Fibroblast of lung (primary cell): ENCODE measurements at regions not wholly inside any gene's neighbourhood (a gene's known extent, or its start where the extent isn't known, plus 50 kb on each side); places are given as distances from the start of the nearest gene placed in this dataset.

Experiments used
- DNase-seq, 2 donors: peaks; one replicate each; pipeline versions ENCODE4 v3.0.0 to v3.0.0-alpha.2; 2010; ENCODE audit warnings: low read depth in 2 of 2
- H2AFZ ChIP-seq: 2 replicates; pipeline ENCODE4 v1.5.1; 2012; ENCODE audit warnings: low read length, control low read depth, inconsistent platforms
- H3K27ac ChIP-seq: 2 replicates; pipeline ENCODE4 v1.5.1; 2011; ENCODE audit warnings: low read length, control low read depth; ENCODE audit not compliant: insufficient read depth
- H3K27me3 ChIP-seq: 2 replicates; pipeline ENCODE4 v1.5.1; 2011; ENCODE audit warnings: mild to moderate bottlenecking, low read length; ENCODE audit not compliant: control insufficient read depth, insufficient read depth
- H3K36me3 ChIP-seq: 2 replicates; pipeline ENCODE4 v1.5.1; 2011; ENCODE audit warnings: low read length; ENCODE audit not compliant: control insufficient read depth, insufficient read depth
- H3K4me1 ChIP-seq: 2 replicates; pipeline ENCODE4 v1.5.1; 2011; ENCODE audit warnings: low read length; ENCODE audit not compliant: control insufficient read depth, insufficient read depth; ENCODE audit errors: extremely low read depth
- H3K4me2 ChIP-seq: 2 replicates; pipeline ENCODE4 v1.5.1; 2011; ENCODE audit warnings: low read length, control low read depth; ENCODE audit not compliant: insufficient read depth; ENCODE audit errors: extremely low read depth
- H3K4me3 ChIP-seq, 4 experiments: fragments of 200-600 bp in 1 of 4; sonication (generic) in 1 of 4; replicated peaks in 1 of 4; 2 replicates each; pipeline ENCODE4 v1.5.1; 2011 to 2016; ENCODE audit warnings: low read length in 4 of 4, low read depth in 3 of 4, mild to moderate bottlenecking in 3 of 4, control low read depth in 2 of 4, inconsistent platforms in 1 of 4, mixed read lengths in 1 of 4; ENCODE audit not compliant: insufficient read depth in 1 of 4; ENCODE audit errors: control extremely low read depth in 1 of 4
- H3K79me2 ChIP-seq: 2 replicates; pipeline ENCODE4 v1.5.1; 2012; ENCODE audit warnings: mild to moderate bottlenecking, low read length, inconsistent platforms; ENCODE audit not compliant: control insufficient read depth, insufficient read depth
- H3K9ac ChIP-seq: 2 replicates; pipeline ENCODE4 v1.5.1; 2011; ENCODE audit warnings: mild to moderate bottlenecking, low read length, control low read depth; ENCODE audit not compliant: insufficient read depth
- H3K9me3 ChIP-seq: 2 replicates; pipeline ENCODE4 v1.5.1; 2012; ENCODE audit warnings: low read depth, low read length; ENCODE audit not compliant: control insufficient read depth, insufficient read depth
- H4K20me1 ChIP-seq: 2 replicates; pipeline ENCODE4 v1.5.1; 2011; ENCODE audit warnings: low read length; ENCODE audit not compliant: control insufficient read depth, insufficient read depth; ENCODE audit errors: extremely low read depth
- CTCF ChIP-seq, 2 donors: IDR thresholded peaks in 1 of 2; conservative IDR thresholded peaks in 1 of 2; 1 replicate in 1 of 2; 2 replicates in 1 of 2; pipeline ENCODE4 v1.5.1; 2011 to 2012; ENCODE audit warnings: low read length in 2 of 2, control low read depth in 1 of 2, inconsistent platforms in 1 of 2, low read depth in 1 of 2, mild to moderate bottlenecking in 1 of 2
- EZH2 ChIP-seq: IDR thresholded peaks from 2 replicates; pipeline ENCODE4 v1.5.1; 2012; ENCODE audit warnings: low read length, control low read depth, mild to moderate bottlenecking; ENCODE audit errors: missing control alignments

- Histone ChIP-seq H3K9ac (no peak overlapping the region), H3K27ac (no peak overlapping the region), H3K27me3 (no peaks in the 10 kb centered on the region), H3K79me2 (no peaks in the 10 kb centered on the region), H3K4me2 (no peak overlapping the region), H4K20me1 (no peaks in the 10 kb centered on the region), H3K36me3 (no peaks in the 10 kb centered on the region), H3K4me3 (no peak overlapping the region), H2AFZ (no peak overlapping the region), H3K9me3 (no peaks in the 10 kb centered on the region), H3K4me1 (no peaks in the 10 kb centered on the region)
- TF ChIP-seq CTCF (conservative IDR thresholded peaks at IDR 0.05 in 1 of 2, IDR thresholded peaks at IDR 0.05 in 1 of 2; ENCODE audit: low read depth in 1 of 2, low read length in 2 of 2) (no peak), EZH2 (no peak)
- DNase-seq = no peak
Observed at GRCh38 chr4:30443289-30443688, 276.9 kb upstream of the PCDH7 start.

GRCh38 chr4:30450474-30450873 lies 269.7 kb upstream of the PCDH7 start:
- Histone ChIP-seq H3K4me1 (no peaks in the 10 kb centered on the region), H3K4me2 (no peak overlapping the region), H3K27me3 (no peaks in the 10 kb centered on the region), H2AFZ (no peak overlapping the region), H3K4me3 (no peak overlapping the region), H3K9me3 (no peaks in the 10 kb centered on the region), H3K79me2 (no peaks in the 10 kb centered on the region), H3K9ac (no peak overlapping the region), H3K36me3 (no peaks in the 10 kb centered on the region), H4K20me1 (no peaks in the 10 kb centered on the region), H3K27ac (no peak overlapping the region)
- no peak for DNase-seq
- TF ChIP-seq EZH2 = no peak
- no peak for TF ChIP-seq CTCF (conservative IDR thresholded peaks at IDR 0.05 in 1 of 2, IDR thresholded peaks at IDR 0.05 in 1 of 2; ENCODE audit: low read depth in 1 of 2, low read length in 2 of 2)

GRCh38 chr4:30454504-30454903 lies 265.7 kb upstream of the PCDH7 start:
- H3K9me3 ChIP-seq = no peaks in the 10 kb centered on the region
- no peak for DNase-seq
- H3K9ac ChIP-seq = no peak overlapping the region
- no peak for TF ChIP-seq CTCF (conservative IDR thresholded peaks at IDR 0.05 in 1 of 2, IDR thresholded peaks at IDR 0.05 in 1 of 2; ENCODE audit: low read depth in 1 of 2, low read length in 2 of 2)
- TF ChIP-seq EZH2 = no peak
- H4K20me1 ChIP-seq = no peaks in the 10 kb centered on the region
- H3K36me3 ChIP-seq = no peaks in the 10 kb centered on the region
- H3K27me3 ChIP-seq = no peaks in the 10 kb centered on the region
- no peak overlapping the region for H3K4me2 ChIP-seq
- no peaks in the 10 kb centered on the region for H3K79me2 ChIP-seq
- no peaks in the 10 kb centered on the region for H3K4me1 ChIP-seq
- no peak overlapping the region for H3K4me3 ChIP-seq
- H2AFZ ChIP-seq = no peak overlapping the region
- H3K27ac ChIP-seq = no peak overlapping the region
